ENCODE measurements at regions not wholly inside any gene's neighbourhood (a gene's known extent, or its start where the extent isn't known, plus 50 kb on each side); places are given as distances from the start of the nearest gene placed in this dataset.

- no peak for DNase-seq (ENCODE audit: low read depth)
These were observed 844.4 kb downstream of the GATA3 start for GRCh38 chr10:8898745-8899330.

GRCh38 chr10:8902926-8903325 lies 848.4 kb downstream of the GATA3 start:
- no peak for DNase-seq (ENCODE audit: low read depth)

DNA sequence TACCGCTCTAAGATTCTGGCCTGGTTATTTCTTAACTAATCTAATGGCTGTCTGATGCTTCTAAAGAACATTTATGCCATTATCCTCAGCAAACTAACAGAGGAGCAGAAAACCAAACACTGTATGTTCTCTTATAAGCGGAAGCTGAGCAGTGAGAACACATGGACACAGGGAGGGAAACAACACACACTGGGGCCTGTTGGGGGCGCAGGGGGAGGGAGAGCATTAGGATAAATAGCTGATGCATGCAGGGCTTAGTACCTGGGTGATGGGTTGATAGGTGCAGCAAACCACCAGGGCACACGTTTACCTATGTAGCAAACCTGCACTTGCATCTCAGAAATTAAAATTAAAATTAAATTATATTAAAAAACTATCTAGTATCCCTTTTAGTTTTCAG lies 853.5 kb downstream of the GATA3 start:
- no peak for DNase-seq (ENCODE audit: low read depth)

DNA sequence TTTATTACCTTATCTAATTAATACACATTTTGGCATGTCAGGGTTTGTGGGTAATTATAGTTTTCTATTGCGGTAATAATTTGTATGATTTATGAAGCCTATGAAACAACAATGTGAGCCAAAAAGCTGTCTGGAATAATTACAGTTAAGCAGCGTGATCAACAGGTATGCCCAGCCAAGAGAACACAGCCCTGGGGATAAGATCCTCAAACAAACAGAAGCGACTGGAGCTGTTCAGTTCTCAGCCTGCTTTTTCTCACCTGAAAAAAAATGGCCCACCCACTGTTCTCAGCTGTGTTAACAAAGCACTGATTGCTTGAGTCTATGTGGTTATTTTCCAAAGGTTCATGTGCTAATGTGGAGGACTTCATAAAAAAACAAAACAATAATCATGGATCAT lies 855.8 kb downstream of the GATA3 start:
- no peak for DNase-seq (ENCODE audit: low read depth)

DNA sequence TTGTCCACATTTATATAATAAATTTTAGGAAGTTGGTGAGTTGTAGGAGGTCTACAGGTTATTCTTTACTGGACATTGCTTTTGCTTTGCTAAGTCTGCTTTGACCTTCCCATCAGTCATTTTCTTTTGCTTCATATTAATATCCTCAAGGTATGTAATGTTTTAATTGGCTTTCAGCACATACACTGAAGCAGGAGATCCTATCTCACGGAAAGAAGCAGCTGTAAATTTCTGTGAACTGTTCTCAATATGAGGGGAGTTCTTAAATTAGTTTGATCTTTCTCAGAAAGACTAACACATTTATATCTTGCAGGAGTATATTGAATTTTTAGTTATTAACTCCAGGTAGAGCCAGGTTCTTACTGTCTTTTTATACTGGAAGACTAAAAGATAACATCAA lies 856.5 kb downstream of the GATA3 start:
- DNase-seq (ENCODE audit: low read depth) = no peak

- no peak for DNase-seq (ENCODE audit: low read depth)
These were observed 857.6 kb downstream of the GATA3 start for GRCh38 chr10:8912108-8912507.

DNA sequence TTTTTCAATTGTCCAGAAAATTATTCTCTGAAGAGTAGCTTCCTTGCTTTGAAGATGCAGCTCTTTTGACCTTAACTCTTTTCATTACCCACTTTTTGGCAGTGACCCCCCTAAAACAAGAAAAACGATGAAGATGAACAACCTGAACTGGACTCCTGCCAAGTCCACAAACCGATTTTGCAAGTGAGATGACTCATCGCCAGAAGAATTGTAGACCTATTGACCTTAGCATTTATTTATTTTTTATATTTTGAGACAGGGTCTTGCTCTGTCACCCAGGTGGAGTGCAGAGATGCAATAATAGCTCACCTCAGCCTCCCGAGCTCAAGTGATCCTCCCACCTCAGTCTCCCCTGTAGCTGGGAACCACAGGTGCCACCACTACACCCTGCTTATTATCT lies 859.2 kb downstream of the GATA3 start:
- no peak for DNase-seq (ENCODE audit: low read depth)

DNA sequence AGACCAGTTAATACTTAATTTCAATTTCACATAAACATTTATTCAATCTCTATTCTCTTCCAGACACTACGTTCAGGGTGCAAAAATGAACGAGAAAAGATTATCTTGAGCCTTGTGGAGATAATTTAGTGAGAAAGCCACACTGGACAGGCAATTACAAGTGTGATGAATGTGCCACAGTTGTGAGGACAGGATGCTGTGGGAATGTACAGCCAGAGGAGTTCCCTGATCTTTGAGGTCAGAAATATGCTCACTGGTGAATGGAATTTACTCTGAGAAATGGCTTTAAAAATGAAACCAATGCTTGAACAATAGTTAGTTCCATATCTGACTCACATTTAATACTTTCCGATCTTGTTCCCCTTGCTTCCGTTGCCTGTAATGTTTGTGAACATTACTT lies 864.8 kb downstream of the GATA3 start:
- DNase-seq (ENCODE audit: low read depth) = no peak

- no peak for DNase-seq (ENCODE audit: low read depth)
These were observed 867.1 kb downstream of the GATA3 start for GRCh38 chr10:8921568-8921967.

- no peak for DNase-seq (ENCODE audit: low read depth)
These were observed 868.6 kb downstream of the GATA3 start for GRCh38 chr10:8923096-8923495.

DNA sequence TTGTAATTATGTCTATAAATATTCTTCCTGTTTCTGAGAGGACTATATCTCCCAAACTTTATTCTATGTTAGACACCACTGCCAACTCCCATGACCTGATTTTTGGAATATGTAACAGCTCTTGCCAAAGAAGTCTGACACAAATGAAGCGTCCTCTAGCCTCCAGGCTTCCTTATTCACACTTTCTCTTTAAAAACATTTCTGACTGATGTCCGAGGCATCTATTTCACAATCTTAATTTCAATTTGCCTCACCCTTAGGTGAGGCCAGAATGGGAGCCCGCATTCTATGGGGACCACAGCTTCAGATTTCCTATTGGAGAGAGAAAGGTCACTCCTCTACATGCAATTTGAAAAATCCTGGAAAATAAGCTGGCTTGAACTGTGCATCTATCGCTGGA lies 873.2 kb downstream of the GATA3 start:
- DNase-seq (ENCODE audit: low read depth) = no peak

- DNase-seq (ENCODE audit: low read depth) = no peak
These were observed 892.0 kb downstream of the GATA3 start for GRCh38 chr10:8946451-8946850.

- DNase-seq (ENCODE audit: low read depth) = no peak
These were observed 896.5 kb downstream of the GATA3 start for GRCh38 chr10:8950978-8951377.

DNA sequence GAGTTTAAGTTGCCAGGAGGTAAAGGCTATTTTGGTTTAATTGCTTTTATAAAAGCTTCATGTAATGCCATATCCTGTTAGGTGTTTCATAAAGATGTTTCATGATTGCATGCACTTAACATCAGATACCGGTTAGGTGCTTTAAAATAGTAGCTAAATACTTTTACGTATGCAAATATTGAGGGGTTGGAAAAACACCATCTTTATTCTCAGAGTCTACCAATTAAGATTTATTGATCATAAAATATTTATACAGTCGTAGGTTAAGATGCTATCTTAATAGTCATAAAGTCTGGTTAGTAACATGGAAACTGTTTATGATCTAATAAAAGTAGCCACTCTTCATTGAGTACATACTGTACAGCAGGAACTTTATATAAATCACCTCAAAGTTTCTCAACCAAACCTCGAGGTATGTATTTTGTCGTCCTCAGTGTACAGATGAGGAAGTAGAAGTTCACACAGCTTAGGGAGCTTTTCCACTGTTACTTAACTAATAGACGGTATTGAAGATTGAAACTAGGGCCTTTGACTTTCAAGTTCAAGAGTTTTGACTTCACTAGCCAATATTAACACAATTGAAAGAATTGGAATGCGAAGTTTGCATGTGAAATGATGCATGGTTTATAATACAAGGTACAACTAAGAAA lies 897.1 kb downstream of the GATA3 start:
- DNase-seq (ENCODE audit: low read depth) = no peak

DNA sequence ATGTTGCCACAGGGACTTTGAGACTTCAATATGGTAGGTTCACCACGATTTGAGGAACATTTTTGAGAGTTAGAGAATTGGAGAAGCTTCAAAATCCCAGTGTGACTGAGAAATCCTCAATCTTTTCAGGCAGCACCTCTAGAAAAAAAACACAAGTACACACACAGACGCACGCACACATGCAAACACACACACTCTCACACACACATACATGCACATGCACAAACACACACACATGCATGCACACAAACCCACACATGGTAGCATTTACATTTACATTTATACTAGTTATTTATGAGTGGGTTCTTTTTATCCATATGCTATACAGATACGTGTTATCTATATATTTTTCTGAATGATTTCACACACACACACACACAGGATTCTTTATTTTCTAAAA lies 901.9 kb downstream of the GATA3 start:
- no peak for DNase-seq (ENCODE audit: low read depth)

DNA sequence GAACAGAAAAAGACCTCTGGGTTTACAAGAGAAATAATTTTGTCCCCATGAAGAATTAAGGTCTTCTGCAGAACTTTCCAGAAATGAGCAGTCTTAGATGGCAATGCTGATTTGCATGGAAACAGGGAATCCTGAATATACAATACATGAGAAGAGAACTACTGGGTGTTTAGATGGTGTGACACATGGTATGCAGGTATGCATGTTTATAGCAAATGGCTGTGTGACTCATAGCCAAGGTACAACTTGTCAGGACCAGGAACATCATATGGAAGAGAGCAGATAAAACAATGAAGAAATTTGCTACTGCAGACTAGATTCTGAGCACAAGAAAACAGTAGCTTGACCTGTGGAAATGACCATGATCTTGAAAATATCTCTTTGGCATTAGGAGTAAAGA lies 907.8 kb downstream of the GATA3 start:
- no peak for DNase-seq (ENCODE audit: low read depth)

DNA sequence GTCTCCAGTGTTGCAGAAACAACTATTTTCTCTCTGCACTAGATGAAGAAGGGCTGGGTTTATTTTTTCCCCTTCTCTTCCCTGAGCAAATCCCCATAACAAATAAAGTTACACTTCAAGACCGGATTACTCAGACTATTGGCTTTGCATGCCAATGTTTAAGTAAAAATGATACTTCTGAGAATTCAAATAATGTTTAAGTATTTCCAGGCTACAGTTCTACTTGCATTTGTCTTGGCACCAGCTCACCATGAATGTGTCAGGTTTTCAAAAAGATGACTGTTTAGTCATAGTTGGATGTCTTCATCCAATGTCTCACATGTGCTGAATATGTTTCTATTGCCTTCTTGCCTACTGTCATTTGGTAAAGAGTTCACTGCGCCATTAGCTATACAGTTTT lies 912.6 kb downstream of the GATA3 start:
- no peak for DNase-seq (ENCODE audit: low read depth)

DNA sequence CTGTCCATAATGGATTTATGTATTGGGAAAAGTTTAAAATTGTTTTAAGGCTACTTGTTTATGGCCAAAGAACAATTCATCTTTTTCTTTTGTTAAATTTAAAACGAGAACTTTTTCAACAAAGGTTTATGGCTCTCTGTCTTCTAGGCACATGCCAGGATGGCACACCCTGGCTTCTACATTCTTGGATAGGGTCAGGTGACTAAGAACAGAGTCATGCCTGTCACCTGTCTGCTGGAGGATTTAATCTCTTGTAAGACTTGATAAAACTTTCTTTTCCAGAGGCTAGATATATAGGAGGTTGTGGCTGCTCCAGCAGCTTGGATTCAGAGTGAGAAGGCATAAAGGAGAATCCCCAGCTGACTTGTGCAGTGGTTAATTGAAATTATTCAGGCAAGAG lies 915.4 kb downstream of the GATA3 start:
- DNase-seq (ENCODE audit: low read depth) = no peak

DNA sequence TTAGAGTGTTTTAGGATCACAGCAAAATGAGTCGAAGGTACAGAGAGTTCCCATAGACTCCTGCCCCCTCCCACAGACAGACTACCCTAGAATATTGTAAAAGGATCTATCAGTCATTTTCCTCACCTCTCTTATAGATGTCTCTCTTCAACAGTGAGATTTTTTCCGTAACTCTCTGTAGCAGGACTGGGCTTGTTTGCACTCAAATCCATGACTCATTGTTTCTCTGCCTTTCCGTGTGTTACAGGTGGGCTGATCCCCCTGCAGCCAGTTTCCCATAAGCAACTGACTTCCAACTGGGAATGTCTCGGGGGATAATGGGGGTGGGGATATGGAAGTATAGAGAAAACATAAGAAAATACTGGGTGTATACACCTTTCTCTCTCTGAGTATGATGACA lies 921.0 kb downstream of the GATA3 start:
- no peak for DNase-seq (ENCODE audit: low read depth)

DNA sequence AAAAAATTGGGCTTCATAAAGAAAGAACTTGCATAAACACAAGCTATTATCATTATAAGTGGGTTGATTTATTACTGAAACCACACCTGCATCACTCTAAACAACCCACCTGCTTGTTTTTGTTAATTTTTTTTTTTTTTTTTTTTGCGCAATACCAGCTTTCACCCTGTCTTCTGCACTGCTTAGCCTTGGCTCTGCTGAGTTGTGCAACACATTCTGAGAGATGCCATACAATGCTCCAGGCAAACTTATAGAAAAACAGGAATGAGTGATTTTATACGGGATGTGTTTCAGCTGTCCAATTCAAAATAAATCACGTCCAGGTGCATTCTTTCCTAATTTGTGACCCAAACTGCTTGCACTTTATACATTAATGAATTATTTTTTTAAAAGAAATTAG lies 923.6 kb downstream of the GATA3 start:
- no peak for DNase-seq (ENCODE audit: low read depth)

GRCh38 chr10:8979976-8980375 lies 925.5 kb downstream of the GATA3 start:
- no peak for DNase-seq (ENCODE audit: low read depth)

- DNase-seq (ENCODE audit: low read depth) = no peak
These were observed 926.8 kb downstream of the GATA3 start for GRCh38 chr10:8981277-8981676.

GRCh38 chr10:8985651-8986050 lies 931.2 kb downstream of the GATA3 start:
- DNase-seq (ENCODE audit: low read depth) = no peak

DNA sequence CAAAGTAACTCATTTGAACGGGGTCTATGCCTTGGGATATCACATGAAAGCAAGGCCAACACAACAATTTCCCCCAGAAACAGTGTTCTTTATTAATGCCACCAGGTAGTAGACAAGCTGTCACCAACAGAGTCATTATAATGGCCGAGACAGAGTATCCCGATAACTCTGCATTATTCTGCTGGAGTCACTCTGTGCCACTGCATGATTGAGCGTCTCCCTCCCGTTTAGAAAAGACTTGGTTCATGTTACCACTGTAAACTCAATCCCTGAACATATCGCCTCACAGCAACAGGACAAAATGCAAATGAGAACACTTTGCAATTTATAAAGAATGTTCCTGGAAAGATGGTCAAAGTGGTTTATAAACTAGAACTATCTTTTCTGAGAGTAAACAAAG lies 932.5 kb downstream of the GATA3 start:
- no peak for DNase-seq (ENCODE audit: low read depth)

Measured in activated T-cell treated with anti-CD3 and anti-CD28 coated beads for 48 hours (primary cell).